ENCODE measurements at regions not wholly inside any gene's neighbourhood (a gene's known extent, or its start where the extent isn't known, plus 50 kb on each side); places are given as distances from the start of the nearest gene placed in this dataset.

- no peak for TF ChIP-seq CTCF (IDR thresholded peaks at IDR 0.05; ENCODE audit: extremely low read depth, missing control alignments)
- no peak for DNase-seq (ENCODE audit: low spot score)
Measured at GRCh38 chr12:98144953-98145352, 370.4 kb upstream of the TMPO start.

- no peak for TF ChIP-seq CTCF (IDR thresholded peaks at IDR 0.05; ENCODE audit: extremely low read depth, missing control alignments)
- no peak for DNase-seq (ENCODE audit: low spot score)
Measured at GRCh38 chr12:98146043-98146442, 369.3 kb upstream of the TMPO start.

GRCh38 chr12:98146487-98146886 is 368.9 kb upstream of the TMPO start:
- DNase-seq (ENCODE audit: low spot score): no peak
- no peak for TF ChIP-seq CTCF (IDR thresholded peaks at IDR 0.05; ENCODE audit: extremely low read depth, missing control alignments)

- DNase-seq (ENCODE audit: low spot score): no peak
- TF ChIP-seq CTCF (IDR thresholded peaks at IDR 0.05; ENCODE audit: extremely low read depth, missing control alignments): no peak
Measured at GRCh38 chr12:98149270-98149669, 366.1 kb upstream of the TMPO start.

- TF ChIP-seq CTCF (IDR thresholded peaks at IDR 0.05; ENCODE audit: extremely low read depth, missing control alignments): no peak
Measured at GRCh38 chr12:98149691-98150210, 365.6 kb upstream of the TMPO start.

GRCh38 chr12:98151105-98151590 is 364.2 kb upstream of the TMPO start:
- TF ChIP-seq CTCF (IDR thresholded peaks at IDR 0.05; ENCODE audit: extremely low read depth, missing control alignments): no peak
- DNase-seq (ENCODE audit: low spot score): no peak

More at GRCh38 chr12:98149691-98150210, 365.6 kb upstream of the TMPO start:
- DNase-seq (ENCODE audit: low spot score): no peak

- no peak for DNase-seq (ENCODE audit: low spot score)
- no peak for TF ChIP-seq CTCF (IDR thresholded peaks at IDR 0.05; ENCODE audit: extremely low read depth, missing control alignments)
Measured at GRCh38 chr12:98151984-98152383, 363.4 kb upstream of the TMPO start.
